ENCODE measurements at regions not wholly inside any gene's neighbourhood (a gene's known extent, or its start where the extent isn't known, plus 50 kb on each side); places are given as distances from the start of the nearest gene placed in this dataset.

DNA sequence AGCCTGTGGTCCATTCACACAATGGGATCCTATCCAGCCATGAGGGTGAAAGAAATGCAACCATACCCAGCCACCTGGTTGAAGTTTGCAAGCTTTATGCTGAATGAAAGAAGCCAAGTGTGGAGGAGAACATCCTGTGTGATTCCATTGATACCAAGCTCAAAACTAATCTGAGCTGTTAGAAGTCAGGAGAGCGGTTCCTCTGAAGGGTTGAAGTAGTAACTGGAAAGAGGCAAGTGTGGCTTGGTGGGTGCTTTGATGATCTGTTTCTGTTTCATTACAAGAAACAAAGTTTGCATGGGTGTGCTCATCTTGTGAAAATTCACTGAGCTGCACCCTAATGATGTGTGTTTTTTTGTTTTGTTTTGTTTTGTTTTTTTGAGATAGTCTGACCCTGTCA is 99.4 kb downstream of the SALL1 start:
- intact Hi-C loops (cut with DNase I) = no loop called here
- H3K4me3 ChIP-seq = no peak overlapping the region

DNA sequence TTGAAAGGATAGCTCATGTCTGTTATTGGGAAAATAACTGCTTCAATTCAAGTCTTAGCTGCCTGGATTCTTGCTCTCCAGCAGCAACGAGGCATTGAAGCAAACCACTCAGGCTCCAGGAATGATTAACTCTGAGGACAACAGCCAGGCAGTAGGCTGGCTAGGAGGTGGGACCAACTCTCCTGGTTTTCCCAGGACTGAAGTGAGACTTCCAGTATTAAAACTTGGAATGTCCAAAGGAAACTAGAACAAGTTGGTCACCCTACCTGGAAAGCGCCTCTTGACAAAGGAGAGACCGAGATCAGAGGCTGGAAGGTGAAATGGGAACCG is 100.7 kb downstream of the SALL1 start:
- Histone ChIP-seq H3K27me3 (no peaks in the 10 kb centered on the region), H3K4me1 (replicated peaks in 1 of 2) (no peaks in the 10 kb centered on the region), H3K4me3 (no peak overlapping the region), H3K27ac (no peak overlapping the region), H3K36me3 (replicated peaks in 1 of 2) (no peaks in the 10 kb centered on the region), H3K9me3 (replicated peaks in 1 of 3) (no peaks in the 10 kb centered on the region)
- DNase-seq = no peak
- intact Hi-C loops (cut with DNase I) = no loop called here
- 59 to 74% (median 60%) methylated on average over 4 of the region's 4 CpGs for WGBS, 4 donors
- TF ChIP-seq, protein P1, sequence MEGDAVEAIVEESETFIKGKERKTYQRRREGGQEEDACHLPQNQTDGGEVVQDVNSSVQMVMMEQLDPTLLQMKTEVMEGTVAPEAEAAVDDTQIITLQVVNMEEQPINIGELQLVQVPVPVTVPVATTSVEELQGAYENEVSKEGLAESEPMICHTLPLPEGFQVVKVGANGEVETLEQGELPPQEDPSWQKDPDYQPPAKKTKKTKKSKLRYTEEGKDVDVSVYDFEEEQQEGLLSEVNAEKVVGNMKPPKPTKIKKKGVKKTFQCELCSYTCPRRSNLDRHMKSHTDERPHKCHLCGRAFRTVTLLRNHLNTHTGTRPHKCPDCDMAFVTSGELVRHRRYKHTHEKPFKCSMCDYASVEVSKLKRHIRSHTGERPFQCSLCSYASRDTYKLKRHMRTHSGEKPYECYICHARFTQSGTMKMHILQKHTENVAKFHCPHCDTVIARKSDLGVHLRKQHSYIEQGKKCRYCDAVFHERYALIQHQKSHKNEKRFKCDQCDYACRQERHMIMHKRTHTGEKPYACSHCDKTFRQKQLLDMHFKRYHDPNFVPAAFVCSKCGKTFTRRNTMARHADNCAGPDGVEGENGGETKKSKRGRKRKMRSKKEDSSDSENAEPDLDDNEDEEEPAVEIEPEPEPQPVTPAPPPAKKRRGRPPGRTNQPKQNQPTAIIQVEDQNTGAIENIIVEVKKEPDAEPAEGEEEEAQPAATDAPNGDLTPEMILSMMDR (IDR thresholded peaks at IDR 0.05) = no peak
- TF ChIP-seq POLR2A (IDR thresholded peaks at IDR 0.05) = no peak

More for the DNA sequence above, 99.4 kb downstream of the SALL1 start:
- TF ChIP-seq, protein P1 (IDR thresholded peaks at IDR 0.05) = no peak
- TF ChIP-seq POLR2A (IDR thresholded peaks at IDR 0.05) = no peak
- no peaks in the 10 kb centered on the region for H3K36me3 ChIP-seq (replicated peaks in 1 of 2)
- no peaks in the 10 kb centered on the region for H3K4me1 ChIP-seq (replicated peaks in 1 of 2)
- no peaks in the 10 kb centered on the region for H3K27me3 ChIP-seq
- no peak overlapping the region for H3K27ac ChIP-seq
- WGBS, 4 donors = 67 to 93% (median 82%) methylated on average over 1 of the region's 1 CpG
- H3K9me3 ChIP-seq (replicated peaks in 1 of 3) = no peaks in the 10 kb centered on the region
- no peak for DNase-seq

DNA sequence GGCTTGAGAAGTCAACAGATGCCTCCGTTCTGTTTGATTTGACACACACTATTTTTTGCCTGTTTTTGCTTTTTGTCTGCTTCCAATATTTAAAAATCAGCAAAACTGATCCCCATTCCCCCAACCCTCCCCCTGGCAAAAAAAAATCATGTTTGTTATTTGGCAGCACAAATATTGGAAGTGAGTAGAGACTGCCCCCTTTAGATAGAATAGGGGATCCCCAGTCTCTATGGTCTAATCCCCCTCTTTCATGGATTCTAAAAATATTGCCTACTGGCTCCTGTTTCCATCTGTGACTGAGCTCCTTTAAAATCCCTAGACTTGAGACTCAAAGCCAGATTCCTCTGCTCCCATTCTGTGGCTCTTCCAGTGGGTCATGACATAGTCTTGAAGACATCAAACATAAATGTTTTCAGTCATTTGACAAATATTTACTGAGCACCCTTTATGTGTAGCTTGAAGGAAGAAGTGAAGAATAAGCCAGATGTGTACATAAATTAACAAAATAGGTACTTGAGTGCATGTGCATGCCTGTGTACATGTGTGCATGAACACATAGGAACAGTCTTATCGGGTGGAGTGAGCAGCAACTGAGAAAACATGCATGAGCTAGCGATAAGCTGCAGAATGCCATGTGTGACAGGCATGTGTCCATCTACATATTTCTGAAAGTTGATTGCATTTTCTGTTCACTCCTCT is 101.2 kb downstream of the SALL1 start:
- H3K4me1 ChIP-seq (replicated peaks in 1 of 2) = no peaks in the 10 kb centered on the region
- TF ChIP-seq, protein P1 (IDR thresholded peaks at IDR 0.05) = no peak
- TF ChIP-seq POLR2A (IDR thresholded peaks at IDR 0.05) = no peak
- intact Hi-C loops (cut with DNase I) = no loop called here
- no peaks in the 10 kb centered on the region for H3K36me3 ChIP-seq (replicated peaks in 1 of 2)
- no peaks in the 10 kb centered on the region for H3K9me3 ChIP-seq (replicated peaks in 1 of 3)
- WGBS, 4 donors = 81 to 87% (median 83%) methylated on average over 3 of the region's 3 CpGs
- no peak overlapping the region for H3K27ac ChIP-seq
- no peak overlapping the region for H3K4me3 ChIP-seq
- H3K27me3 ChIP-seq = no peaks in the 10 kb centered on the region
- no peak for DNase-seq

DNA sequence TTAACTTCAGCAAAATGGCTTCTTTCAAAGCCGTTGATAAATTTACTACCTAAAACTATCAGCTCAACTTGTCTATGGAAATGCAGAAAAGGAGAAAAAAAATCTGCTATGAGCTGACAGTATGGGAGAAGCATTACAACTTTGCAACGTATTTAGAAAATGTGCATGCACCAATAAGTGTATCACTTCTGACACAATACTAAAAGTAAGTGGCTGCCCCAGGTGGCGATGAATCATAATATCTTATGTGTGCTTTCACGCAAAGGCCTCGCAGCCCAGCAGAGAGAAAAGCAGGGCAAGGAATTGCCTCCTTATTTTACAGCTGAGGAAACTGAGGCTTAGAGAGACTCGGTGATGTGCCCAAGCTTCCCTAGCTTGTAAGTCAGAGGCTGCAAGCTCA is 101.8 kb downstream of the SALL1 start:
- WGBS, 4 donors = 72 to 81% (median 76%) methylated on average over 6 of the region's 6 CpGs
- H3K36me3 ChIP-seq (replicated peaks in 1 of 2) = no peaks in the 10 kb centered on the region
- intact Hi-C loops (cut with DNase I) = no loop called here
- DNase-seq = no peak
- no peak overlapping the region for H3K4me3 ChIP-seq
- no peaks in the 10 kb centered on the region for H3K4me1 ChIP-seq (replicated peaks in 1 of 2)
- no peak overlapping the region for H3K27ac ChIP-seq
- no peaks in the 10 kb centered on the region for H3K9me3 ChIP-seq (replicated peaks in 1 of 3)
- no peaks in the 10 kb centered on the region for H3K27me3 ChIP-seq
- TF ChIP-seq, protein P1 (IDR thresholded peaks at IDR 0.05) = no peak
- TF ChIP-seq POLR2A (IDR thresholded peaks at IDR 0.05) = no peak

Data from adrenal gland (tissue), 9 donors.